ENCODE measurements at regions not wholly inside any gene's neighbourhood (a gene's known extent, or its start where the extent isn't known, plus 50 kb on each side); places are given as distances from the start of the nearest gene placed in this dataset.

DNA sequence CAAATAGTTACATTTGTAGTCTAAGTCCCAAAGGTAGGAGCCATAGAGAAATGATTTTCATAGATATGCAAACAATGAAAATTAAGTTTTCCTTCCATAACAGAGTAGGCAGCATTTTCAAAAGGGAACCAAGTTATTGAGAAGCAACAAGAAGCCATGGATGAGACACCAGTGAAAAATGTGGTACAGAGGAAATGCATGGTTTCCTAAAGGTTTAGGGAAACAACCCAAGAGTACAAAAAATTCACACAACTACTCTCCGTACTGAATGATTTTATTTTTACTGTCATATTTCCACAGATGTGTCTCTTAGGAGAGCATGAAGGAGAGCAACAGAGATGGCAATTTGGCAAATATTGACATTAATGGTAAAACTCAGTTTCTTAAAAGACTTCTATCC lies 1408.9 kb upstream of the PCDH7 start (continued):
- TF ChIP-seq MXI1 (IDR thresholded peaks at IDR 0.05; ENCODE audit: low read depth, low read length) (no peak), SIN3A (IDR thresholded peaks at IDR 0.05; ENCODE audit: borderline replicate concordance, low read depth, low read length) (no peak), TCF12 (IDR thresholded peaks at IDR 0.05) (no peak), POLR2AphosphoS5 (IDR thresholded peaks at IDR 0.05; ENCODE audit: low read depth, low read length) (no peak)

GRCh38 chr4:29319663-29320340 lies 1400.4 kb upstream of the PCDH7 start:
- no peak for DNase-seq
- no peaks in the 10 kb centered on the region for H3K27me3 ChIP-seq (ENCODE audit: insufficient read depth)
- H3K9ac ChIP-seq: no peak overlapping the region
- ChIA-PET POLR2A (no interaction called here), CTCF (no interaction called here)
- peak overlapping the region; percentile 15 to 25; a peak in 2 of 4 replicates for H3K27ac ChIP-seq (ENCODE audit: low read depth in 2 of 2, low read length in 1 of 2)
- H2AFZ ChIP-seq (ENCODE audit: low read depth): peak overlapping the region; percentile 61
- no peaks in the 10 kb centered on the region for H4K20me1 ChIP-seq (ENCODE audit: insufficient read depth)
- H3K4me2 ChIP-seq: no peak overlapping the region
- H3K9me3 ChIP-seq: no peaks in the 10 kb centered on the region; the same call in 1 of the 2 replicates
- H3K9me2 ChIP-seq: no peaks in the 10 kb centered on the region
- peak; percentile 31; the same call in 1 of the 2 replicates for TF ChIP-seq JUND (IDR thresholded peaks at IDR 0.05)
- 0 out of 2 replicates have a peak, but pooled peaks have one; percentile 39 for TF ChIP-seq MEF2A (IDR thresholded peaks at IDR 0.05; ENCODE audit: borderline replicate concordance, low read depth)
- TF ChIP-seq TCF12 (IDR thresholded peaks at IDR 0.05): peak; percentile 29; the same call in 1 of the 2 replicates
- TF ChIP-seq, protein P1, sequence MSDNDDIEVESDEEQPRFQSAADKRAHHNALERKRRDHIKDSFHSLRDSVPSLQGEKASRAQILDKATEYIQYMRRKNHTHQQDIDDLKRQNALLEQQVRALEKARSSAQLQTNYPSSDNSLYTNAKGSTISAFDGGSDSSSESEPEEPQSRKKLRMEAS (IDR thresholded peaks at IDR 0.05; ENCODE audit: low read depth): no peak
- peak; percentile 36; the same call in 1 of the 2 replicates for TF ChIP-seq FOSL2 (IDR thresholded peaks at IDR 0.05; ENCODE audit: borderline replicate concordance, low read depth)
- TF ChIP-seq, protein P2, sequence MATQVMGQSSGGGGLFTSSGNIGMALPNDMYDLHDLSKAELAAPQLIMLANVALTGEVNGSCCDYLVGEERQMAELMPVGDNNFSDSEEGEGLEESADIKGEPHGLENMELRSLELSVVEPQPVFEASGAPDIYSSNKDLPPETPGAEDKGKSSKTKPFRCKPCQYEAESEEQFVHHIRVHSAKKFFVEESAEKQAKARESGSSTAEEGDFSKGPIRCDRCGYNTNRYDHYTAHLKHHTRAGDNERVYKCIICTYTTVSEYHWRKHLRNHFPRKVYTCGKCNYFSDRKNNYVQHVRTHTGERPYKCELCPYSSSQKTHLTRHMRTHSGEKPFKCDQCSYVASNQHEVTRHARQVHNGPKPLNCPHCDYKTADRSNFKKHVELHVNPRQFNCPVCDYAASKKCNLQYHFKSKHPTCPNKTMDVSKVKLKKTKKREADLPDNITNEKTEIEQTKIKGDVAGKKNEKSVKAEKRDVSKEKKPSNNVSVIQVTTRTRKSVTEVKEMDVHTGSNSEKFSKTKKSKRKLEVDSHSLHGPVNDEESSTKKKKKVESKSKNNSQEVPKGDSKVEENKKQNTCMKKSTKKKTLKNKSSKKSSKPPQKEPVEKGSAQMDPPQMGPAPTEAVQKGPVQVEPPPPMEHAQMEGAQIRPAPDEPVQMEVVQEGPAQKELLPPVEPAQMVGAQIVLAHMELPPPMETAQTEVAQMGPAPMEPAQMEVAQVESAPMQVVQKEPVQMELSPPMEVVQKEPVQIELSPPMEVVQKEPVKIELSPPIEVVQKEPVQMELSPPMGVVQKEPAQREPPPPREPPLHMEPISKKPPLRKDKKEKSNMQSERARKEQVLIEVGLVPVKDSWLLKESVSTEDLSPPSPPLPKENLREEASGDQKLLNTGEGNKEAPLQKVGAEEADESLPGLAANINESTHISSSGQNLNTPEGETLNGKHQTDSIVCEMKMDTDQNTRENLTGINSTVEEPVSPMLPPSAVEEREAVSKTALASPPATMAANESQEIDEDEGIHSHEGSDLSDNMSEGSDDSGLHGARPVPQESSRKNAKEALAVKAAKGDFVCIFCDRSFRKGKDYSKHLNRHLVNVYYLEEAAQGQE (IDR thresholded peaks at IDR 0.05; ENCODE audit: low read depth, low read length): no peak
- H3K4me1 ChIP-seq (ENCODE audit: control insufficient read depth in 1 of 2, insufficient read depth in 2 of 2, low read depth in 1 of 2, low read length in 1 of 2): peaks cover 0 to 4% of the 10 kb centered on the region in 2 experiments; a peak in 1 of 4 replicates
- H3F3A ChIP-seq (replicated peaks; ENCODE audit: insufficient read depth): no peaks in the 10 kb centered on the region
- H3K79me2 ChIP-seq (ENCODE audit: insufficient read depth): no peaks in the 10 kb centered on the region
- 35% methylated on average over 2 of the region's 2 CpGs for WGBS (ENCODE audit: low lambda C conversion rate)
- H3K4me3 ChIP-seq (ENCODE audit: low read depth in 2 of 2, low read length in 1 of 2): no peak overlapping the region
- no peaks in the 10 kb centered on the region for H3K36me3 ChIP-seq (replicated peaks in 1 of 2; ENCODE audit: control insufficient read depth in 1 of 2, insufficient read depth in 2 of 2, low read length in 1 of 2)

DNA sequence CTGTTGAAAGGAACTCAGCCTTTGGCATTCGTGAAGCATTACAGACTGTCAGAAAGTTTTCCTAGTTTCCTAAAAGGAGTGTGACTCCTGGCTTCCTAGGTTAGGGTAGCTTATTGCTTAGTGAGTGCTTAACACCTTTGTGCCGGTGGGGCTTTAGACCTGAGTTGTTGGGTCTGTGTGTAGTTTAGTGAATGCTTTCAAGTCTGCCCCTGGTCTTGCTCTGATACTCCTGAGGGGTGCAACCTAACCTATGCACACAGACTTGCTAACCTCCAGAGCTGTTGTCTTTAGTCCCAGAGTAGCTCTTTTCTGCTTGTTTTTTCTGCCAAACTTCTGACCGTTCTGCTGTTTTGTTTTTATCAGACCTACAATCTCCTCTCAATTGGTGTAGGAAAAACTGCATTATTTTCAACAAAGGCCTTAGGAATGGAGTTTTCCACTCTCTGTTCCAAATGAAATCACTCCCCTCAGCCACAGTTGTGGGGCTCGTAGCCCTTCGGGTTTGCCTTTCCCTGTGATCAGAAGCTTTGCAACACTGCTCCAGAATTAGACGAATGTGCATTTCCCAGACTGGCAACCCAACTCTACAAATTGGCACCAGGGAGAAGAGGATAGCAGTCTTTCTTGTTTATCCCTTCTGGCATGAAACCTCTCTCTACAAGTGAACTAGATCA lies 1399.1 kb upstream of the PCDH7 start:
- H3F3A ChIP-seq (replicated peaks; ENCODE audit: insufficient read depth): no peaks in the 10 kb centered on the region
- no peak overlapping the region for H3K27ac ChIP-seq (ENCODE audit: low read depth in 2 of 2, low read length in 1 of 2)
- H3K36me3 ChIP-seq (replicated peaks in 1 of 2; ENCODE audit: control insufficient read depth in 1 of 2, insufficient read depth in 2 of 2, low read length in 1 of 2): no peaks in the 10 kb centered on the region
- H3K79me2 ChIP-seq (ENCODE audit: insufficient read depth): no peaks in the 10 kb centered on the region
- H3K27me3 ChIP-seq (ENCODE audit: insufficient read depth): no peaks in the 10 kb centered on the region
- H3K4me3 ChIP-seq (ENCODE audit: low read depth in 2 of 2, low read length in 1 of 2): no peak overlapping the region
- POLR2A ChIA-PET: no interaction called here
- H3K4me1 ChIP-seq (ENCODE audit: control insufficient read depth in 1 of 2, insufficient read depth in 2 of 2, low read depth in 1 of 2, low read length in 1 of 2): peaks cover 0 to 4% of the 10 kb centered on the region in 2 experiments; a peak in 1 of 4 replicates
- H3K9ac ChIP-seq: no peak overlapping the region
- CTCF ChIA-PET: interaction anchor here (1.5 kb wide), 1 partner anchor 14 kb away, joined by 3 read pairs; no protein-coding TSS in a partner anchor
- 14% methylated on average over 6 of the region's 6 CpGs for WGBS (ENCODE audit: low lambda C conversion rate)
- no peaks in the 10 kb centered on the region; the same call in 1 of the 2 replicates for H3K9me3 ChIP-seq
- peak overlapping the region; percentile 25; the same call in 1 of the 2 replicates for H2AFZ ChIP-seq (ENCODE audit: low read depth)
- DNase-seq: no peak
- peak overlapping the region; percentile 31; the same call in 1 of the 2 replicates for H3K4me2 ChIP-seq
- no peaks in the 10 kb centered on the region for H3K9me2 ChIP-seq
- H4K20me1 ChIP-seq (ENCODE audit: insufficient read depth): no peaks in the 10 kb centered on the region
- TF ChIP-seq FOXJ3 (CRISPR knock-in tag; IDR thresholded peaks at IDR 0.05): no peak
- TF ChIP-seq, protein P3, sequence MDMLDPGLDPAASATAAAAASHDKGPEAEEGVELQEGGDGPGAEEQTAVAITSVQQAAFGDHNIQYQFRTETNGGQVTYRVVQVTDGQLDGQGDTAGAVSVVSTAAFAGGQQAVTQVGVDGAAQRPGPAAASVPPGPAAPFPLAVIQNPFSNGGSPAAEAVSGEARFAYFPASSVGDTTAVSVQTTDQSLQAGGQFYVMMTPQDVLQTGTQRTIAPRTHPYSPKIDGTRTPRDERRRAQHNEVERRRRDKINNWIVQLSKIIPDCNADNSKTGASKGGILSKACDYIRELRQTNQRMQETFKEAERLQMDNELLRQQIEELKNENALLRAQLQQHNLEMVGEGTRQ (IDR thresholded peaks at IDR 0.05; ENCODE audit: borderline replicate concordance, low read depth, low read length): no peak
- TF ChIP-seq RCOR1 (IDR thresholded peaks at IDR 0.05; ENCODE audit: low read length): no peak
- no peak for TF ChIP-seq USF1 (IDR thresholded peaks at IDR 0.05; ENCODE audit: borderline replicate concordance, low read depth)
- no peak for TF ChIP-seq GABPA (IDR thresholded peaks at IDR 0.05; ENCODE audit: low read depth)
- TF ChIP-seq, protein P4, sequence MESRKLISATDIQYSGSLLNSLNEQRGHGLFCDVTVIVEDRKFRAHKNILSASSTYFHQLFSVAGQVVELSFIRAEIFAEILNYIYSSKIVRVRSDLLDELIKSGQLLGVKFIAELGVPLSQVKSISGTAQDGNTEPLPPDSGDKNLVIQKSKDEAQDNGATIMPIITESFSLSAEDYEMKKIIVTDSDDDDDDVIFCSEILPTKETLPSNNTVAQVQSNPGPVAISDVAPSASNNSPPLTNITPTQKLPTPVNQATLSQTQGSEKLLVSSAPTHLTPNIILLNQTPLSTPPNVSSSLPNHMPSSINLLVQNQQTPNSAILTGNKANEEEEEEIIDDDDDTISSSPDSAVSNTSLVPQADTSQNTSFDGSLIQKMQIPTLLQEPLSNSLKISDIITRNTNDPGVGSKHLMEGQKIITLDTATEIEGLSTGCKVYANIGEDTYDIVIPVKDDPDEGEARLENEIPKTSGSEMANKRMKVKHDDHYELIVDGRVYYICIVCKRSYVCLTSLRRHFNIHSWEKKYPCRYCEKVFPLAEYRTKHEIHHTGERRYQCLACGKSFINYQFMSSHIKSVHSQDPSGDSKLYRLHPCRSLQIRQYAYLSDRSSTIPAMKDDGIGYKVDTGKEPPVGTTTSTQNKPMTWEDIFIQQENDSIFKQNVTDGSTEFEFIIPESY (IDR thresholded peaks at IDR 0.05; ENCODE audit: borderline replicate concordance, low read depth): no peak
- no peak for TF ChIP-seq RXRA (IDR thresholded peaks at IDR 0.05; ENCODE audit: borderline replicate concordance, low read depth)
- no peak for TF ChIP-seq FOSL2 (IDR thresholded peaks at IDR 0.05; ENCODE audit: borderline replicate concordance, low read depth)

Measured in SK-N-SH (cell line).